GM23248 (cell line): ENCODE measurements at regions not wholly inside any gene's neighbourhood (a gene's known extent, or its start where the extent isn't known, plus 50 kb on each side); places are given as distances from the start of the nearest gene placed in this dataset.

Experiments used
- EZH2 ChIP-seq: fragments of 200-600 bp; sonication (generic); IDR thresholded peaks from 2 replicates; pipeline ENCODE4 v1.6.1; 2018; ENCODE audit warnings: antibody characterized with exemption, mild to moderate bottlenecking; ENCODE audit not compliant: insufficient read depth, poor library complexity, severe bottlenecking
- EZH2phosphoT487 ChIP-seq: fragments of 200-600 bp; sonication (generic); IDR thresholded peaks from 2 replicates; pipeline ENCODE4 v1.6.1; 2018; ENCODE audit warnings: antibody characterized with exemption, moderate library complexity, mild to moderate bottlenecking, low read depth; ENCODE audit not compliant: insufficient read depth

DNA sequence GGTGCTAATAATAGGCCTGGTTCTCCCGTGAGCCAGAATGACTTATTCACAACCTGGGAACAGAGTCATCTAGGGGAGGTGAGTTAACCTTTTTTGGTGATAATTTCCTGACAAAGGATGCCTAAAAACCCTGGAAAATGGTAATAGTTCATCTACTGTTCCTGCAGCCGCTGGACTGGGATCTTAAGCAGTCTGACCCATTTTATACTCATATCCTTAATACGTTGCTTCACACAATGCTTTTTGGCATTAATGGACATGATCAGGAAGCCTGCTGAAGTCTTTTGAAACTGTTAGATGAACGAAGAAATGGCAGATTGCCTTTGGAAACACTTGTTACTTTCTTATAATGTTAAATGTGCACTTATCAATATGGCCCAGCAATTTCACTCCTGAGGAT is 81.9 kb upstream of the BMP2 start:
- TF ChIP-seq EZH2 (no peak), EZH2phosphoT487 (no peak)
